ENCODE measurements at regions not wholly inside any gene's neighbourhood (a gene's known extent, or its start where the extent isn't known, plus 50 kb on each side); places are given as distances from the start of the nearest gene placed in this dataset.

- TF ChIP-seq SUZ12 (IDR thresholded peaks at IDR 0.05): no peak
- no peak for TF ChIP-seq ELF4 (IDR thresholded peaks at IDR 0.05)
- TF ChIP-seq SP1 (IDR thresholded peaks at IDR 0.05): no peak
- TF ChIP-seq FOXM1 (IDR thresholded peaks at IDR 0.05; ENCODE audit: borderline replicate concordance): no peak
Measured at GRCh38 chr11:62071408-62071807, 52.4 kb upstream of the INCENP start.
